ENCODE measurements at regions not wholly inside any gene's neighbourhood (a gene's known extent, or its start where the extent isn't known, plus 50 kb on each side); places are given as distances from the start of the nearest gene placed in this dataset.

DNA sequence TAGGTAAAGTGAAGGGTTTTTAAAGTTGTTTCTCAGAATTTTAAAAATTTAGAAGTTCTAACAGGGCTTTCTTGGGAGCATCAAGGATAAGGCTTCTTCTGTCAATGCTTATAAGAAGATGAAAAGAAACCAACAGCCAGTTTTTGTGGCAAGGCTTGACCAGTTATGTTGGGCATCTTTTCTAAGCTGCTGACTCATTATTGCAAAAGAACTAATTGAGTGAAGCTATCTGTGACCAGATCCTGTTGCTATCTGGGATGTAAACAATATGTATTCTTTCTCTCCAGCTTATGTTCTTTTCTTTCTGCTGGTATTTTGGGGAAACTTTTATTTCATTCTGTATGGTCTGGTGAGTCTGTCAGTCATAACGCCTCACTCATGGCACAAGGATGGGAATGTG, 643.8 kb downstream of the HDGFL1 start:
- H3K36me3 ChIP-seq (ENCODE audit: insufficient read depth, low read length), result no peaks in the 10 kb centered on the region
- no peaks in the 10 kb centered on the region for H3K9me2 ChIP-seq (replicated peaks; ENCODE audit: low read depth, low read length)
- H3K4me3 ChIP-seq (ENCODE audit: low read length, poor library complexity, severe bottlenecking), result no peak overlapping the region
- no peaks in the 10 kb centered on the region for H3K27me3 ChIP-seq (ENCODE audit: insufficient read depth, low read length, poor library complexity, severe bottlenecking)
- no peak for TF ChIP-seq EZH2phosphoT487 (IDR thresholded peaks at IDR 0.05; ENCODE audit: borderline replicate concordance)
- TF ChIP-seq CTCF (conservative IDR thresholded peaks at IDR 0.05; ENCODE audit: low read length), result no peak
- no peak overlapping the region for H3K4me2 ChIP-seq (ENCODE audit: low read depth, low read length, poor library complexity, severe bottlenecking)
- no peaks in the 10 kb centered on the region for H3K79me2 ChIP-seq (ENCODE audit: insufficient read depth, low read length)
- H4K20me1 ChIP-seq (ENCODE audit: insufficient read depth, low read length, poor library complexity, severe bottlenecking), result no peaks in the 10 kb centered on the region
- no peaks in the 10 kb centered on the region for H3K9me3 ChIP-seq (ENCODE audit: insufficient read depth, low read depth, low read length)
- H2AFZ ChIP-seq (ENCODE audit: low read length), result no peak overlapping the region
- H3F3A ChIP-seq (ENCODE audit: low read depth), result no peaks in the 10 kb centered on the region
- H3K9ac ChIP-seq (ENCODE audit: low read depth, low read length, poor library complexity, severe bottlenecking), result no peak overlapping the region
- H3K4me1 ChIP-seq (ENCODE audit: insufficient read depth, low read length, poor library complexity, severe bottlenecking), result no peaks in the 10 kb centered on the region

DNA sequence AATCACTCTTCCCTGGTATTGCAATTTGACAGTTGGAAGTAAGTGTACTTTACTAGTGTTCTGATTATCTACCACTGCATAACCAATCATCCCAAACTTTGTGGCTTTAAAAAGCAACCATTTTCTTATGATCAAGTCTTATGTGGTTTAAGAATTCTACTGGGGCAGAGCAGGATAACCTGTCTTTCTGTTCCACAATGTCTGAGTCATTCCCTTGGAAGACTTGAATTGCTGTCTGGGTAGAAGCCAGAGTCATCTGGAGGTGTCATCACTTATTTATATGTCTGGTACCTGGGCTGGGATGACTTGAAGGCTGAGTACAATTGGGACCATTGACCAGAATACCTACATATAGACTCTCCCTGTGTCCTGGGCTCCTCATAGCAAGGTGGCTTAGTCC, 644.3 kb downstream of the HDGFL1 start:
- Histone ChIP-seq H3K4me1 (ENCODE audit: insufficient read depth, low read length, poor library complexity, severe bottlenecking) (no peaks in the 10 kb centered on the region), H3K79me2 (ENCODE audit: insufficient read depth, low read length) (no peaks in the 10 kb centered on the region), H3K4me3 (ENCODE audit: low read length, poor library complexity, severe bottlenecking) (no peak overlapping the region), H3K4me2 (ENCODE audit: low read depth, low read length, poor library complexity, severe bottlenecking) (no peak overlapping the region), H3F3A (ENCODE audit: low read depth) (no peaks in the 10 kb centered on the region), H3K9ac (ENCODE audit: low read depth, low read length, poor library complexity, severe bottlenecking) (no peak overlapping the region), H2AFZ (ENCODE audit: low read length) (no peak overlapping the region), H4K20me1 (ENCODE audit: insufficient read depth, low read length, poor library complexity, severe bottlenecking) (no peaks in the 10 kb centered on the region), H3K9me3 (ENCODE audit: insufficient read depth, low read depth, low read length) (no peaks in the 10 kb centered on the region), H3K9me2 (replicated peaks; ENCODE audit: low read depth, low read length) (no peaks in the 10 kb centered on the region), H3K27me3 (ENCODE audit: insufficient read depth, low read length, poor library complexity, severe bottlenecking) (no peaks in the 10 kb centered on the region), H3K36me3 (ENCODE audit: insufficient read depth, low read length) (no peaks in the 10 kb centered on the region)
- TF ChIP-seq CTCF (conservative IDR thresholded peaks at IDR 0.05; ENCODE audit: low read length) (no peak), EZH2phosphoT487 (IDR thresholded peaks at IDR 0.05; ENCODE audit: borderline replicate concordance) (no peak)

DNA sequence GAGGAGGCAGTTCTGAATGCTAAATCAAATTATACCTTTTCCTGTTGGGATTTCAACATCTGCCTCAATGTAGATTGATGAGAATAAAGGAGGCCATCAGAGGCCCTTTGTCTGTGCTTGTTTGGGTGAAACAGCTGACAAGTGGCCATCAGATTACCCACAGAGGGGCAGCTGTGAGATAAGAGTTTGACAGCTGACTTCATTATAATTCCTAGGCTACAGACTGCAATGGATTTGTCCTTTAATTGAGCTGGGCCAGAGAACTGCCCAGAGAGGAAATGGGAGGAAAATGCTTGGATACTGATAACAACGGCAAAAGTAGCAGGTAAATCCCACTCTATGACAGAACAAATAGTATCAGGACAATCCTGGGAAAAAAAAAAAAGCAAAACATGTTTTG, 649.4 kb downstream of the HDGFL1 start:
- no peaks in the 10 kb centered on the region for H3F3A ChIP-seq (ENCODE audit: low read depth)

More for the DNA sequence above, 649.4 kb downstream of the HDGFL1 start:
- H2AFZ ChIP-seq (ENCODE audit: low read length), result no peak overlapping the region
- H3K9me3 ChIP-seq (ENCODE audit: insufficient read depth, low read depth, low read length), result no peaks in the 10 kb centered on the region
- no peaks in the 10 kb centered on the region for H3K9me2 ChIP-seq (replicated peaks; ENCODE audit: low read depth, low read length)
- H3K4me2 ChIP-seq (ENCODE audit: low read depth, low read length, poor library complexity, severe bottlenecking), result no peak overlapping the region
- H4K20me1 ChIP-seq (ENCODE audit: insufficient read depth, low read length, poor library complexity, severe bottlenecking), result no peaks in the 10 kb centered on the region
- no peak for TF ChIP-seq CTCF (conservative IDR thresholded peaks at IDR 0.05; ENCODE audit: low read length)
- TF ChIP-seq EZH2phosphoT487 (IDR thresholded peaks at IDR 0.05; ENCODE audit: borderline replicate concordance), result no peak
- no peaks in the 10 kb centered on the region for H3K79me2 ChIP-seq (ENCODE audit: insufficient read depth, low read length)
- no peak overlapping the region for H3K9ac ChIP-seq (ENCODE audit: low read depth, low read length, poor library complexity, severe bottlenecking)
- H3K36me3 ChIP-seq (ENCODE audit: insufficient read depth, low read length), result no peaks in the 10 kb centered on the region
- H3K4me3 ChIP-seq (ENCODE audit: low read length, poor library complexity, severe bottlenecking), result no peak overlapping the region
- no peaks in the 10 kb centered on the region for H3K4me1 ChIP-seq (ENCODE audit: insufficient read depth, low read length, poor library complexity, severe bottlenecking)
- no peaks in the 10 kb centered on the region for H3K27me3 ChIP-seq (ENCODE audit: insufficient read depth, low read length, poor library complexity, severe bottlenecking)

Data from Loucy (cell line).